ENCODE measurements at regions not wholly inside any gene's neighbourhood (a gene's known extent, or its start where the extent isn't known, plus 50 kb on each side); places are given as distances from the start of the nearest gene placed in this dataset.

DNA sequence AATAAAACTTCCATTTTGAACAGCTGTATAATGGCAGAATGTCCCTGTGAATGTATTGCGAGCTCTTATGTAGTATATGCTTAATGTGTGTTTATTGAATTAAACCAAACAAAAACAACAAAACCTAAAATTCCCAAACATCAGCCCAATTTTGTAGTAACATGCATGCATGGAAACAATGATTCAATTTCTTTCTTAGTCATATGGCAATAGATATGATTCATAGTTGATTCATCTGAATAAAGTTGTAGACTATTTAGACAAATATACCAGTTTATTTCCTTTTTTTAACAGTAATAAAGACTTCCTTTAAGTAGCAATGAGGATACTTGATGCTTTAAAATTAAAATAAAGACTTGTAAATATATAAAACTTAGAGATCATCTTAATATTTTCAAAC lies 670.6 kb downstream of the CD109 start:
- TF ChIP-seq, protein P1, sequence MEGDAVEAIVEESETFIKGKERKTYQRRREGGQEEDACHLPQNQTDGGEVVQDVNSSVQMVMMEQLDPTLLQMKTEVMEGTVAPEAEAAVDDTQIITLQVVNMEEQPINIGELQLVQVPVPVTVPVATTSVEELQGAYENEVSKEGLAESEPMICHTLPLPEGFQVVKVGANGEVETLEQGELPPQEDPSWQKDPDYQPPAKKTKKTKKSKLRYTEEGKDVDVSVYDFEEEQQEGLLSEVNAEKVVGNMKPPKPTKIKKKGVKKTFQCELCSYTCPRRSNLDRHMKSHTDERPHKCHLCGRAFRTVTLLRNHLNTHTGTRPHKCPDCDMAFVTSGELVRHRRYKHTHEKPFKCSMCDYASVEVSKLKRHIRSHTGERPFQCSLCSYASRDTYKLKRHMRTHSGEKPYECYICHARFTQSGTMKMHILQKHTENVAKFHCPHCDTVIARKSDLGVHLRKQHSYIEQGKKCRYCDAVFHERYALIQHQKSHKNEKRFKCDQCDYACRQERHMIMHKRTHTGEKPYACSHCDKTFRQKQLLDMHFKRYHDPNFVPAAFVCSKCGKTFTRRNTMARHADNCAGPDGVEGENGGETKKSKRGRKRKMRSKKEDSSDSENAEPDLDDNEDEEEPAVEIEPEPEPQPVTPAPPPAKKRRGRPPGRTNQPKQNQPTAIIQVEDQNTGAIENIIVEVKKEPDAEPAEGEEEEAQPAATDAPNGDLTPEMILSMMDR (IDR thresholded peaks at IDR 0.05 in 8 of 11, conservative IDR thresholded peaks at IDR 0.05 in 3 of 11) = no peak
- TF ChIP-seq POLR2AphosphoS5 (IDR thresholded peaks at IDR 0.05) = no peak
- TF ChIP-seq POLR2A (IDR thresholded peaks at IDR 0.05) = no peak
